GM12878 (cell line): ENCODE measurements at regions not wholly inside any gene's neighbourhood (a gene's known extent, or its start where the extent isn't known, plus 50 kb on each side); places are given as distances from the start of the nearest gene placed in this dataset.

Experiments used
- ATF3 ChIP-seq: IDR thresholded peaks from 2 replicates; pipeline ENCODE4 v1.6.1; 2011; ENCODE audit warnings: low read depth, mild to moderate bottlenecking, low read length, moderate library complexity, borderline replicate concordance; ENCODE audit errors: extremely low read depth
- CTCF ChIP-seq, 3 experiments: IDR thresholded peaks in 2 of 3; conservative IDR thresholded peaks in 1 of 3; 2 replicates each; pipeline ENCODE4 v1.5.1; 2011; ENCODE audit warnings: low read depth in 3 of 3, low read length in 3 of 3, mild to moderate bottlenecking in 3 of 3, control low read depth in 2 of 3, moderate library complexity in 2 of 3, inconsistent platforms in 1 of 3, mixed read lengths in 1 of 3; ENCODE audit not compliant: control insufficient read depth in 2 of 3, insufficient read depth in 1 of 3; ENCODE audit errors: extremely low read depth in 1 of 3
- E2F4 ChIP-seq: IDR thresholded peaks from 2 replicates; pipeline ENCODE4 v1.6.1; 2012; ENCODE audit warnings: low read depth, low read length, improper control_type of control experiment
- EGR1 ChIP-seq, 2 experiments: IDR thresholded peaks; 1 replicate in 1 of 2; 2 replicates in 1 of 2; pipeline ENCODE4 v1.6.1; 2011 to 2012; ENCODE audit warnings: low read depth in 2 of 2, low read length in 2 of 2, borderline replicate concordance in 1 of 2, mild to moderate bottlenecking in 1 of 2, moderate library complexity in 1 of 2
- EP300 ChIP-seq, 2 experiments: fragments of 150-350 bp in 1 of 2; IDR thresholded peaks; 2 replicates each; pipeline ENCODE4 v1.6.1; 2011 to 2012; ENCODE audit warnings: low read depth in 2 of 2, low read length in 2 of 2, borderline replicate concordance in 1 of 2, improper control_type of control experiment in 1 of 2, inconsistent platforms in 1 of 2; ENCODE audit not compliant: control insufficient read depth in 1 of 2
- GABPA ChIP-seq: IDR thresholded peaks from 2 replicates; pipeline ENCODE4 v1.6.1; 2014; ENCODE audit warnings: antibody characterized with exemption, low read depth, mild to moderate bottlenecking, inconsistent platforms
- HDGF ChIP-seq: fragments of 450-650 bp; IDR thresholded peaks from 2 replicates; pipeline ENCODE4 v1.6.1; 2016; ENCODE audit warnings: antibody characterized with exemption
- POLR2A ChIP-seq: IDR thresholded peaks from 2 replicates; pipeline ENCODE4 v1.6.1; 2011; ENCODE audit warnings: low read depth, mild to moderate bottlenecking, low read length
- SRF ChIP-seq, 2 experiments: IDR thresholded peaks; 2 replicates each; pipeline ENCODE4 v1.6.1; 2011; ENCODE audit warnings: low read depth in 2 of 2, low read length in 2 of 2, mild to moderate bottlenecking in 1 of 2, moderate library complexity in 1 of 2
- STAT1 ChIP-seq: fragments of 450-650 bp; conservative IDR thresholded peaks from 2 replicates; pipeline ENCODE4 v1.6.1; 2014; ENCODE audit warnings: antibody characterized with exemption, mild to moderate bottlenecking
- ZBTB33 ChIP-seq: fragments of 450-650 bp; IDR thresholded peaks from 2 replicates; pipeline ENCODE4 v1.6.1; 2017; ENCODE audit warnings: mild to moderate bottlenecking
- ZNF274 ChIP-seq: IDR thresholded peaks from one replicate; pipeline ENCODE4 v1.8.0; 2011; ENCODE audit not compliant: insufficient read length, insufficient read depth
- ZZZ3 ChIP-seq: IDR thresholded peaks from 2 replicates; pipeline ENCODE4 v1.6.1; 2011; ENCODE audit warnings: low read depth; ENCODE audit not compliant: control insufficient read depth, insufficient read length
- TF ChIP-seq, protein P1 (sequence below): IDR thresholded peaks from 2 replicates; pipeline ENCODE4 v1.6.1; 2011; ENCODE audit warnings: low read depth, low read length, improper control_type of control experiment, borderline replicate concordance

DNA sequence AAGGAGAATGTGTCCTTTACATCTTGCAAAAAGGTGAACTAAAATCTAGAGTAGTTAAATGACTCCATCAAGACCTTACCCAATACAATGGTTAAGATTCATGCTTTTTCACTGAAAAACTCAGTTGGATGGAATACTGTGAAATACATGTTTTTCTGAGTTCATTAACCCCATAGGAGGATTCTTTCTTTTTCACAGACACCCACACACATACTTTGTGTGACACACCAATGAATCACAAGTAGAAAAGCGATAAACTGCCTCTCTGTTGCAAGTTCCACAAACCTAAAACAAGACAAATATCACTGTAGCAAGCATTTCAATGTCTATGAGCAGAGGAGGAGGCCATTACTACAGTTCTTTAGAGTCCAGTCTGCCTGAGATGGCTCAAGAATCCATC lies 258.8 kb upstream of the CDH5 start:
- no peak for TF ChIP-seq ZNF274
- no peak for TF ChIP-seq CTCF (IDR thresholded peaks at IDR 0.05 in 2 of 3, conservative IDR thresholded peaks at IDR 0.05 in 1 of 3; ENCODE audit: control insufficient read depth in 2 of 3, extremely low read depth in 1 of 3, insufficient read depth in 1 of 3, low read depth in 3 of 3, low read length in 3 of 3)
- no peak for TF ChIP-seq POLR2A
- TF ChIP-seq, protein P1, sequence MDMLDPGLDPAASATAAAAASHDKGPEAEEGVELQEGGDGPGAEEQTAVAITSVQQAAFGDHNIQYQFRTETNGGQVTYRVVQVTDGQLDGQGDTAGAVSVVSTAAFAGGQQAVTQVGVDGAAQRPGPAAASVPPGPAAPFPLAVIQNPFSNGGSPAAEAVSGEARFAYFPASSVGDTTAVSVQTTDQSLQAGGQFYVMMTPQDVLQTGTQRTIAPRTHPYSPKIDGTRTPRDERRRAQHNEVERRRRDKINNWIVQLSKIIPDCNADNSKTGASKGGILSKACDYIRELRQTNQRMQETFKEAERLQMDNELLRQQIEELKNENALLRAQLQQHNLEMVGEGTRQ: no peak
- TF ChIP-seq GABPA: no peak
- TF ChIP-seq ZBTB33: no peak
- no peak for TF ChIP-seq HDGF
- TF ChIP-seq EGR1 (IDR thresholded peaks at IDR 0.05; ENCODE audit: borderline replicate concordance in 1 of 2, low read depth in 2 of 2, low read length in 2 of 2): no peak
- TF ChIP-seq STAT1: no peak
- TF ChIP-seq ZZZ3: no peak
- TF ChIP-seq ATF3: no peak
- TF ChIP-seq EP300 (IDR thresholded peaks at IDR 0.05; ENCODE audit: borderline replicate concordance in 1 of 2, control insufficient read depth in 1 of 2, low read depth in 2 of 2, low read length in 2 of 2): no peak
- TF ChIP-seq SRF (IDR thresholded peaks at IDR 0.05; ENCODE audit: low read depth in 2 of 2, low read length in 2 of 2): no peak
- no peak for TF ChIP-seq E2F4
